Esophagus squamous epithelium (tissue), 5 donors: ENCODE measurements at regions not wholly inside any gene's neighbourhood (a gene's known extent, or its start where the extent isn't known, plus 50 kb on each side); places are given as distances from the start of the nearest gene placed in this dataset.

Source experiments
- DNase-seq: peaks from one replicate; lab custom pipeline; 2025; lab: John Stamatoyannopoulos, UW
- H3K27ac ChIP-seq, 4 donors: fragments of 200-600 bp; sonication (generic); one replicate each; pipeline ENCODE4 v1.5.1; 2016 to 2019; ENCODE audit warnings: mild to moderate bottlenecking in 1 of 4
- H3K27me3 ChIP-seq, 4 donors: fragments of 200-600 bp; sonication (generic); 1 replicate in 3 of 4; 2 replicates in 1 of 4; pipeline versions ENCODE4 v1.5.1 to v1.6.0; 2017 to 2021; ENCODE audit warnings: antibody characterized with exemption in 1 of 4
- H3K36me3 ChIP-seq, 3 donors: fragments of 200-600 bp; sonication (generic); one replicate each; pipeline ENCODE4 v1.5.1; 2016 to 2019
- H3K4me1 ChIP-seq, 3 donors: fragments of 200-600 bp; sonication (generic); one replicate each; pipeline ENCODE4 v1.5.1; 2017 to 2019
- H3K4me3 ChIP-seq, 4 donors: fragments of 200-600 bp; sonication (generic); 1 replicate in 3 of 4; 2 replicates in 1 of 4; pipeline ENCODE4 v1.5.1; 2016 to 2019; ENCODE audit warnings: mild to moderate bottlenecking in 2 of 4, moderate library complexity in 1 of 4
- H3K9me3 ChIP-seq, 3 donors: fragments of 200-600 bp; sonication (generic); one replicate each; pipeline ENCODE4 v1.5.1; 2016 to 2019
- POLR2A ChIP-seq, 4 donors: fragments of 450-650 bp; IDR thresholded peaks; one replicate each; pipeline ENCODE4 v1.6.1; 2017; ENCODE audit warnings: antibody characterized with exemption in 4 of 4, mild to moderate bottlenecking in 4 of 4, moderate library complexity in 3 of 4
- WGBS, 2 donors: methylation state at CpG; one replicate each; pipeline ENCODE4 v1.1.5; 2018; 5-methylcytosine and 5-hydroxymethylcytosine counted together
- intact Hi-C: fragments of 100-400 bp; cut with DNase I; formaldehyde crosslinking; loops from one replicate; pipeline ENCODE4 v1.15.0; 2022
- TF ChIP-seq, protein P1 (sequence below), 6 experiments: fragments of 450-650 bp in 4 of 6; fragments of 200-600 bp in 2 of 6; sonication (generic) in 2 of 6; IDR thresholded peaks; one replicate each; pipeline ENCODE4 v1.5.1; 2016 to 2019; ENCODE audit warnings: antibody characterized with exemption in 6 of 6, mild to moderate bottlenecking in 4 of 6, moderate library complexity in 4 of 6
- donor health status: DM: yes; HTN: yes; CAD: no.

- no peaks in the 10 kb centered on the region for H3K9me3 ChIP-seq
- intact Hi-C loops = no loop called here
- no peaks in the 10 kb centered on the region for H3K4me1 ChIP-seq
- 81 to 84% methylated on average over 8 of the region's 8 CpGs for WGBS, 2 donors
- no peak overlapping the region for H3K4me3 ChIP-seq
- H3K27ac ChIP-seq = no peak overlapping the region
- no peaks in the 10 kb centered on the region for H3K36me3 ChIP-seq
- H3K27me3 ChIP-seq = no peaks in the 10 kb centered on the region
- DNase-seq = no peak
- TF ChIP-seq, protein P1, sequence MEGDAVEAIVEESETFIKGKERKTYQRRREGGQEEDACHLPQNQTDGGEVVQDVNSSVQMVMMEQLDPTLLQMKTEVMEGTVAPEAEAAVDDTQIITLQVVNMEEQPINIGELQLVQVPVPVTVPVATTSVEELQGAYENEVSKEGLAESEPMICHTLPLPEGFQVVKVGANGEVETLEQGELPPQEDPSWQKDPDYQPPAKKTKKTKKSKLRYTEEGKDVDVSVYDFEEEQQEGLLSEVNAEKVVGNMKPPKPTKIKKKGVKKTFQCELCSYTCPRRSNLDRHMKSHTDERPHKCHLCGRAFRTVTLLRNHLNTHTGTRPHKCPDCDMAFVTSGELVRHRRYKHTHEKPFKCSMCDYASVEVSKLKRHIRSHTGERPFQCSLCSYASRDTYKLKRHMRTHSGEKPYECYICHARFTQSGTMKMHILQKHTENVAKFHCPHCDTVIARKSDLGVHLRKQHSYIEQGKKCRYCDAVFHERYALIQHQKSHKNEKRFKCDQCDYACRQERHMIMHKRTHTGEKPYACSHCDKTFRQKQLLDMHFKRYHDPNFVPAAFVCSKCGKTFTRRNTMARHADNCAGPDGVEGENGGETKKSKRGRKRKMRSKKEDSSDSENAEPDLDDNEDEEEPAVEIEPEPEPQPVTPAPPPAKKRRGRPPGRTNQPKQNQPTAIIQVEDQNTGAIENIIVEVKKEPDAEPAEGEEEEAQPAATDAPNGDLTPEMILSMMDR (IDR thresholded peaks at IDR 0.05) = no peak
- no peak for TF ChIP-seq POLR2A (IDR thresholded peaks at IDR 0.05)
These were observed 1028.5 kb downstream of the CDH8 start for GRCh38 chr16:61007694-61008093.

DNA sequence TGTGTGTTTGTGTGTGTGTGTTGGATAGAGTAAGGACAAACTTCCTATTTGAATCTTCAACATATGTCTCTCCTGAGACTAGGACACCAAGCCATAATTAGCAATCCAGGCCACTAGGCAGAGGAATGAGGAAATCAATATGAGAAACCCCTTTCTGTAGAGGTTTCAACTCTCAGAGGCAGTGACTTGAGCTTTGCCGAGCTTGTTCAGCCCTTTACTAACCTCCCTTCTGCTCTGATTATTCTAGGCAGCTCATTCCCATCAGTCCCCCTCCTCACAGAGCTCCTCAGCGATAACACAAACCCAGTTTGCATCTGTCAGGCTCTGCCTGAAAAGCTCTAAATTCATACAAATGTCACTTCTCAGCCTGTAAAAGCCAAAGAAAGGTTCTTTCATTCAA is 1030.3 kb downstream of the CDH8 start:
- TF ChIP-seq, protein P1 (IDR thresholded peaks at IDR 0.05) = no peak
- no peak for TF ChIP-seq POLR2A (IDR thresholded peaks at IDR 0.05)
- no peaks in the 10 kb centered on the region for H3K27me3 ChIP-seq
- WGBS, 2 donors = 27 to 30% methylated on average over 2 of the region's 2 CpGs
- H3K9me3 ChIP-seq = no peaks in the 10 kb centered on the region
- no peak overlapping the region for H3K4me3 ChIP-seq
- DNase-seq = no peak
- intact Hi-C loops = no loop called here
- no peak overlapping the region for H3K27ac ChIP-seq
- no peaks in the 10 kb centered on the region for H3K36me3 ChIP-seq
- H3K4me1 ChIP-seq = no peaks in the 10 kb centered on the region

- Histone ChIP-seq H3K4me1 (no peaks in the 10 kb centered on the region), H3K27me3 (no peaks in the 10 kb centered on the region), H3K36me3 (no peaks in the 10 kb centered on the region), H3K4me3 (no peak overlapping the region), H3K9me3 (no peaks in the 10 kb centered on the region), H3K27ac (no peak overlapping the region)
- intact Hi-C loops = no loop called here
- no peak for TF ChIP-seq POLR2A (IDR thresholded peaks at IDR 0.05)
- TF ChIP-seq, protein P1 (IDR thresholded peaks at IDR 0.05) = no peak
- no peak for DNase-seq
- 4 to 5% methylated on average over 4 of the region's 4 CpGs for WGBS, 2 donors
These were observed 1033.6 kb downstream of the CDH8 start for GRCh38 chr16:61002479-61003204.

- DNase-seq = no peak
- H3K4me1 ChIP-seq = no peaks in the 10 kb centered on the region
- intact Hi-C loops = no loop called here
- H3K9me3 ChIP-seq = no peaks in the 10 kb centered on the region
- H3K27ac ChIP-seq = no peak overlapping the region
- no peak overlapping the region for H3K4me3 ChIP-seq
- TF ChIP-seq, protein P1 (IDR thresholded peaks at IDR 0.05) = no peak
- TF ChIP-seq POLR2A (IDR thresholded peaks at IDR 0.05) = no peak
- H3K36me3 ChIP-seq = no peaks in the 10 kb centered on the region
- no peaks in the 10 kb centered on the region for H3K27me3 ChIP-seq
These were observed 1044.4 kb downstream of the CDH8 start for GRCh38 chr16:60991886-60992285.

- intact Hi-C loops = no loop called here
- Histone ChIP-seq H3K36me3 (no peaks in the 10 kb centered on the region), H3K4me1 (no peaks in the 10 kb centered on the region), H3K4me3 (no peak overlapping the region), H3K27me3 (no peaks in the 10 kb centered on the region), H3K27ac (no peak overlapping the region), H3K9me3 (no peaks in the 10 kb centered on the region)
- WGBS, 2 donors = 32 to 47% methylated on average over 5 of the region's 5 CpGs
- no peak for TF ChIP-seq POLR2A (IDR thresholded peaks at IDR 0.05)
- TF ChIP-seq, protein P1 (IDR thresholded peaks at IDR 0.05) = no peak
- no peak for DNase-seq
These were observed 1046.6 kb downstream of the CDH8 start for GRCh38 chr16:60989592-60989991.
